H1 (cell line): ENCODE measurements at regions not wholly inside any gene's neighbourhood (a gene's known extent, or its start where the extent isn't known, plus 50 kb on each side); places are given as distances from the start of the nearest gene placed in this dataset.

Experiments
- CTCF ChIA-PET: fragments of 300-600 bp; sonication (Branson Sonifier 250); formaldehyde crosslinking; loops from one replicate; lab custom pipeline; 2021; ENCODE audit not compliant: partially characterized antibody; lab: Charles Lee
- POLR2A ChIA-PET: fragments of 300-600 bp; sonication (Branson Sonifier 250); formaldehyde crosslinking; loops from one replicate; lab custom pipeline; 2021; ENCODE audit warnings: inconsistent platforms; ENCODE audit not compliant: partially characterized antibody; lab: Charles Lee
- DNase-seq, 2 experiments: peaks; one replicate each; pipeline versions ENCODE4 v3.0.0 to v3.0.0-alpha.2; 2010 to 2022; ENCODE audit warnings: low spot score in 2 of 2, low read depth in 1 of 2, mixed read lengths in 1 of 2
- FAIRE-seq: peaks from 2 replicates; lab custom pipeline; 2011; peaks lifted over from hg19 to GRCh38; lab: Jason Lieb, UNC
- H2AFZ ChIP-seq: 2 replicates; pipeline ENCODE4 v1.8.1; 2012; ENCODE audit warnings: low read length, inconsistent platforms
- H2AK5ac ChIP-seq: 2 replicates; pipeline ENCODE4 v1.6.1; 2013; ENCODE audit warnings: low read depth, low read length
- H2BK120ac ChIP-seq: replicated peaks from 2 replicates; pipeline ENCODE3; 2013; ENCODE audit warnings: low read depth, low read length, inconsistent platforms
- H2BK12ac ChIP-seq: 2 replicates; pipeline ENCODE4 v1.6.1; 2013; ENCODE audit warnings: low read depth, low read length
- H2BK15ac ChIP-seq: 2 replicates; pipeline ENCODE4 v1.6.1; 2013; ENCODE audit warnings: low read length
- H2BK20ac ChIP-seq: 2 replicates; pipeline ENCODE4 v1.6.1; 2013; ENCODE audit warnings: low read length
- H2BK5ac ChIP-seq: 2 replicates; pipeline ENCODE4 v1.6.1; 2013; ENCODE audit warnings: low read depth, low read length
- H3K14ac ChIP-seq: 2 replicates; pipeline ENCODE4 v1.6.1; 2013; ENCODE audit warnings: inconsistent platforms; ENCODE audit not compliant: insufficient read length
- H3K18ac ChIP-seq: 2 replicates; pipeline ENCODE4 v1.6.1; 2013; ENCODE audit warnings: low read length; ENCODE audit errors: extremely low read depth
- H3K23ac ChIP-seq: 2 replicates; pipeline ENCODE4 v1.6.1; 2013; ENCODE audit warnings: inconsistent platforms; ENCODE audit not compliant: insufficient read length
- H3K23me2 ChIP-seq: 2 replicates; pipeline ENCODE4 v1.6.1; 2013; ENCODE audit warnings: low read depth, low read length
- H3K27ac ChIP-seq: 2 replicates; pipeline ENCODE4 v1.6.1; 2011; ENCODE audit warnings: low read depth, low read length, inconsistent platforms
- H3K27me3 ChIP-seq, 4 experiments: replicated peaks in 1 of 4; 1 replicate in 1 of 4; 2 replicates in 3 of 4; pipeline versions ENCODE4 v1.6.1 to v1.8.1; 2011 to 2013; ENCODE audit warnings: low read length in 3 of 4, mild to moderate bottlenecking in 3 of 4, inconsistent platforms in 2 of 4, mixed read lengths in 2 of 4, moderate library complexity in 1 of 4; ENCODE audit not compliant: control insufficient read depth in 3 of 4, insufficient read depth in 3 of 4; ENCODE audit errors: extremely low read depth in 1 of 4
- H3K36me3 ChIP-seq, 4 experiments: 2 replicates each; pipeline versions ENCODE4 v1.6.1 to v1.8.1; 2011 to 2013; ENCODE audit warnings: mild to moderate bottlenecking in 4 of 4, low read length in 3 of 4, moderate library complexity in 2 of 4, control low read depth in 1 of 4, inconsistent platforms in 1 of 4; ENCODE audit not compliant: insufficient read depth in 4 of 4, control insufficient read depth in 2 of 4
- H3K4ac ChIP-seq: replicated peaks from 2 replicates; pipeline ENCODE3; 2013; ENCODE audit warnings: low read length, low read depth, mixed read lengths, inconsistent platforms; ENCODE audit not compliant: insufficient read length
- H3K4me1 ChIP-seq, 4 experiments: replicated peaks in 1 of 4; 1 replicate in 1 of 4; 2 replicates in 3 of 4; pipeline versions ENCODE4 v1.6.1 to v1.8.1; 2011 to 2013; ENCODE audit warnings: low read length in 3 of 4, inconsistent platforms in 2 of 4, mixed read lengths in 1 of 4; ENCODE audit not compliant: insufficient read depth in 4 of 4, control insufficient read depth in 3 of 4
- H3K4me2 ChIP-seq, 2 experiments: 2 replicates each; pipeline versions ENCODE4 v1.6.1 to v1.8.1; 2011 to 2013; ENCODE audit warnings: low read depth in 2 of 2, low read length in 2 of 2, control low read depth in 1 of 2, inconsistent platforms in 1 of 2, mild to moderate bottlenecking in 1 of 2; ENCODE audit not compliant: insufficient read depth in 1 of 2
- H3K4me3 ChIP-seq, 4 experiments: fragments of 200-600, 300-600 bp in 1 of 4; sonication (generic), shearing (Covaris generic), sonication (Bioruptor Twin) in 1 of 4; 2 replicates each; pipeline versions ENCODE4 v1.5.1 to v1.8.1; 2011 to 2016; ENCODE audit warnings: low read length in 4 of 4, low read depth in 3 of 4, control low read depth in 2 of 4, inconsistent platforms in 2 of 4, mild to moderate bottlenecking in 2 of 4, mixed read lengths in 1 of 4, moderate library complexity in 1 of 4; ENCODE audit not compliant: insufficient read depth in 2 of 4; ENCODE audit errors: extremely low read depth in 1 of 4
- H3K56ac ChIP-seq: replicated peaks from 2 replicates; pipeline ENCODE3; 2013; ENCODE audit warnings: low read depth, mild to moderate bottlenecking, mixed read lengths, low read length, inconsistent platforms; ENCODE audit not compliant: insufficient read length
- H3K79me1 ChIP-seq: 2 replicates; pipeline ENCODE4 v1.6.1; 2013; ENCODE audit warnings: low read depth, low read length, control low read depth
- H3K79me2 ChIP-seq, 2 experiments: 2 replicates each; pipeline versions ENCODE4 v1.6.1 to v1.8.1; 2012 to 2013; ENCODE audit warnings: low read length in 2 of 2, mild to moderate bottlenecking in 2 of 2, inconsistent platforms in 1 of 2; ENCODE audit not compliant: insufficient read depth in 2 of 2, control insufficient read depth in 1 of 2
- H3K9ac ChIP-seq, 4 experiments: replicated peaks in 1 of 4; 1 replicate in 1 of 4; 2 replicates in 3 of 4; pipeline versions ENCODE4 v1.6.1 to v1.8.1; 2011 to 2013; ENCODE audit warnings: low read depth in 3 of 4, low read length in 3 of 4, control low read depth in 2 of 4, mild to moderate bottlenecking in 2 of 4, moderate library complexity in 2 of 4, inconsistent platforms in 1 of 4; ENCODE audit errors: extremely low read depth in 1 of 4
- H3K9me3 ChIP-seq, 2 experiments: 2 replicates each; pipeline versions ENCODE4 v1.6.1 to v1.8.1; 2012 to 2013; ENCODE audit warnings: mild to moderate bottlenecking in 2 of 2, moderate library complexity in 2 of 2, control low read depth in 1 of 2, inconsistent platforms in 1 of 2, low read depth in 1 of 2, low read length in 1 of 2, mixed read lengths in 1 of 2; ENCODE audit not compliant: insufficient read depth in 2 of 2
- H4K20me1 ChIP-seq, 2 experiments: replicated peaks in 1 of 2; 2 replicates each; pipeline versions ENCODE3 to v1.8.1; 2011 to 2013; ENCODE audit warnings: inconsistent platforms in 2 of 2, low read length in 2 of 2, mild to moderate bottlenecking in 1 of 2; ENCODE audit not compliant: insufficient read depth in 2 of 2, control insufficient read depth in 1 of 2
- H4K5ac ChIP-seq: 2 replicates; pipeline ENCODE4 v1.6.1; 2013; ENCODE audit warnings: low read length, low read depth, mixed read lengths, inconsistent platforms; ENCODE audit not compliant: insufficient read length
- H4K8ac ChIP-seq: 2 replicates; pipeline ENCODE4 v1.8.0; 2013; ENCODE audit warnings: mild to moderate bottlenecking, moderate library complexity, low read length, inconsistent platforms; ENCODE audit not compliant: insufficient read depth; ENCODE audit errors: extremely low read depth
- H4K91ac ChIP-seq: replicated peaks from 2 replicates; pipeline ENCODE3; 2013; ENCODE audit warnings: low read length, mixed read lengths, inconsistent platforms; ENCODE audit not compliant: insufficient read length
- BCL11A ChIP-seq, 2 experiments: IDR thresholded peaks; one replicate each; pipeline ENCODE4 v1.6.1; 2011; ENCODE audit warnings: low read depth in 2 of 2, low read length in 2 of 2, mild to moderate bottlenecking in 2 of 2
- BRCA1 ChIP-seq: IDR thresholded peaks from 2 replicates; pipeline ENCODE4 v1.6.1; 2012; ENCODE audit warnings: low read depth, low read length, improper control_type of control experiment
- CBX5 ChIP-seq: fragments of 300-800, 300-1000 bp; sonication (generic); IDR thresholded peaks from 2 replicates; pipeline ENCODE4 v1.7.1; 2016; ENCODE audit warnings: antibody characterized with exemption, low read length, low read depth
- GTF2F1 ChIP-seq: IDR thresholded peaks from 2 replicates; pipeline ENCODE4 v1.6.1; 2012; ENCODE audit warnings: low read depth, low read length, improper control_type of control experiment, borderline replicate concordance
- PHF8 ChIP-seq: fragments of 200-600 bp; sonication (generic); conservative IDR thresholded peaks from 2 replicates; pipeline ENCODE4 v1.7.1; 2012; ENCODE audit warnings: low read depth, mild to moderate bottlenecking, inconsistent platforms, low read length, moderate library complexity
- RNF2 ChIP-seq: fragments of 200-900, 300-1000 bp; sonication (generic); IDR thresholded peaks from 2 replicates; pipeline ENCODE4 v1.7.1; 2016; ENCODE audit warnings: borderline replicate concordance, low read depth, mild to moderate bottlenecking, antibody characterized with exemption, low read length; ENCODE audit not compliant: poor library complexity, severe bottlenecking; ENCODE audit errors: missing control alignments
- SIN3A ChIP-seq, 2 experiments: IDR thresholded peaks in 1 of 2; conservative IDR thresholded peaks in 1 of 2; 2 replicates each; pipeline ENCODE4 v1.6.1; 2011 to 2012; ENCODE audit warnings: low read length in 2 of 2, improper control_type of control experiment in 1 of 2, low read depth in 1 of 2, mild to moderate bottlenecking in 1 of 2
- SIRT6 ChIP-seq: IDR thresholded peaks from one replicate; pipeline ENCODE4 v1.7.1; 2012; ENCODE audit warnings: low read length, inconsistent platforms
- SIX5 ChIP-seq: IDR thresholded peaks from 2 replicates; pipeline ENCODE4 v1.6.1; 2011; ENCODE audit warnings: mild to moderate bottlenecking, low read depth, low read length
- WGBS, 2 experiments: shearing (Covaris generic) in 1 of 2; methylation state at CpG; one replicate each; pipeline versions ENCODE4 v1.1.6 to v1.1.7; 2013 to 2015; ENCODE audit warnings: low lambda C conversion rate in 2 of 2, mixed read lengths in 2 of 2, inconsistent platforms in 1 of 2, low coverage in 1 of 2, missing lambda C conversion rate in 1 of 2; ENCODE audit not compliant: insufficient replicate concordance in 2 of 2, insufficient coverage in 1 of 2, insufficient read length in 1 of 2; ENCODE audit errors: extremely low coverage in 1 of 2, missing lambda C conversion rate in 1 of 2; 5-methylcytosine and 5-hydroxymethylcytosine counted together
- TF ChIP-seq, protein P1 (sequence below): IDR thresholded peaks from 2 replicates; pipeline ENCODE4 v1.6.1; 2011; ENCODE audit warnings: low read depth, mild to moderate bottlenecking, low read length; ENCODE audit not compliant: insufficient read depth
- TF ChIP-seq, protein P2 (sequence below): IDR thresholded peaks from 2 replicates; pipeline ENCODE4 v1.6.1; 2012; ENCODE audit warnings: inconsistent platforms
- TF ChIP-seq, protein P3 (sequence below): IDR thresholded peaks from 2 replicates; pipeline ENCODE4 v1.6.1; 2012; ENCODE audit warnings: low read length, inconsistent platforms

DNA sequence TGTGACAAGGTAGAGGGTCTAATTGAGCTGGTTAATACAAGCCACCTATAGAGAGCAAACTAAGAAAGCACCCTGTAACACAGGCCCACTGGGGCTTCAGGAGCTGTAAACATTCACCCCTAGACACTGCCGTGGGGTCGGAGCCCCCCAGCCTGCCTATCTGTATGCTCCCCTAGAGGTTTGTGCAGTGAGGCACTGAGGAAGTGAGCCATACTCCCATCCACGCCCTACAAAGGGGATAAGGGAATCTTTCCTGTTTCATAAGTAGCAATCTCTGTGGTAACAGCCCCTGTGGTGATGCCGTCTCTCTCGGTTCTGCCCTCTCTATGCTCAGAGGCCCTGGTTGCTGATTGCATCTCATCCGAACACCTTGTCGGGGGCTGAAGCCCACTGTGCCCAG lies 94.2 kb upstream of the GJB6 start:
- no peak overlapping the region for H2BK20ac ChIP-seq
- no peak overlapping the region for H4K5ac ChIP-seq
- no peak overlapping the region for H3K23ac ChIP-seq
- no peak overlapping the region for H3K4ac ChIP-seq
- H2BK12ac ChIP-seq = no peak overlapping the region
- no peak overlapping the region for H2BK5ac ChIP-seq
- H3K27ac ChIP-seq = no peak overlapping the region
- no peaks in the 10 kb centered on the region for H3K36me3 ChIP-seq
- H3K79me2 ChIP-seq = no peaks in the 10 kb centered on the region
- POLR2A ChIA-PET = no interaction called here
- no peak overlapping the region for H4K8ac ChIP-seq
- H2BK15ac ChIP-seq = no peak overlapping the region
- DNase-seq (no peak), FAIRE-seq (no peak)
- no peak overlapping the region for H3K56ac ChIP-seq
- no peaks in the 10 kb centered on the region for H3K79me1 ChIP-seq
- H3K4me2 ChIP-seq = no peak overlapping the region
- H2AFZ ChIP-seq = no peak overlapping the region
- H4K20me1 ChIP-seq = no peaks in the 10 kb centered on the region
- H4K91ac ChIP-seq = no peak overlapping the region
- 84% methylated on average over 7 of the region's 7 CpGs; no CpG with 5 or more reads in 1 of the 2 experiments for WGBS, 2 experiments
- H3K4me3 ChIP-seq = no peak overlapping the region
- H3K9me3 ChIP-seq = peaks cover 6 to 7% of the 10 kb centered on the region in 2 experiments
- no peak overlapping the region for H3K9ac ChIP-seq
- H2AK5ac ChIP-seq = no peak overlapping the region
- no peak overlapping the region for H2BK120ac ChIP-seq
- CTCF ChIA-PET = no interaction called here
- no peaks in the 10 kb centered on the region for H3K27me3 ChIP-seq
- no peaks in the 10 kb centered on the region for H3K4me1 ChIP-seq
- H3K18ac ChIP-seq = no peak overlapping the region
- no peaks in the 10 kb centered on the region for H3K23me2 ChIP-seq
- no peak overlapping the region for H3K14ac ChIP-seq
- no peak for TF ChIP-seq SIRT6
- TF ChIP-seq PHF8 = no peak
- TF ChIP-seq, protein P1, sequence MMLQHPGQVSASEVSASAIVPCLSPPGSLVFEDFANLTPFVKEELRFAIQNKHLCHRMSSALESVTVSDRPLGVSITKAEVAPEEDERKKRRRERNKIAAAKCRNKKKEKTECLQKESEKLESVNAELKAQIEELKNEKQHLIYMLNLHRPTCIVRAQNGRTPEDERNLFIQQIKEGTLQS = no peak
- TF ChIP-seq SIN3A (conservative IDR thresholded peaks at IDR 0.05 in 1 of 2, IDR thresholded peaks at IDR 0.05 in 1 of 2; ENCODE audit: low read depth in 1 of 2, low read length in 2 of 2) = no peak
- no peak for TF ChIP-seq RNF2
- no peak for TF ChIP-seq CBX5
- no peak for TF ChIP-seq SIX5
- TF ChIP-seq, protein P2, sequence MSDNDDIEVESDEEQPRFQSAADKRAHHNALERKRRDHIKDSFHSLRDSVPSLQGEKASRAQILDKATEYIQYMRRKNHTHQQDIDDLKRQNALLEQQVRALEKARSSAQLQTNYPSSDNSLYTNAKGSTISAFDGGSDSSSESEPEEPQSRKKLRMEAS = no peak
- no peak for TF ChIP-seq BRCA1
- TF ChIP-seq GTF2F1 = no peak
- TF ChIP-seq BCL11A (IDR thresholded peaks at IDR 0.05; ENCODE audit: low read depth in 2 of 2, low read length in 2 of 2) = no peak
- TF ChIP-seq, protein P3, sequence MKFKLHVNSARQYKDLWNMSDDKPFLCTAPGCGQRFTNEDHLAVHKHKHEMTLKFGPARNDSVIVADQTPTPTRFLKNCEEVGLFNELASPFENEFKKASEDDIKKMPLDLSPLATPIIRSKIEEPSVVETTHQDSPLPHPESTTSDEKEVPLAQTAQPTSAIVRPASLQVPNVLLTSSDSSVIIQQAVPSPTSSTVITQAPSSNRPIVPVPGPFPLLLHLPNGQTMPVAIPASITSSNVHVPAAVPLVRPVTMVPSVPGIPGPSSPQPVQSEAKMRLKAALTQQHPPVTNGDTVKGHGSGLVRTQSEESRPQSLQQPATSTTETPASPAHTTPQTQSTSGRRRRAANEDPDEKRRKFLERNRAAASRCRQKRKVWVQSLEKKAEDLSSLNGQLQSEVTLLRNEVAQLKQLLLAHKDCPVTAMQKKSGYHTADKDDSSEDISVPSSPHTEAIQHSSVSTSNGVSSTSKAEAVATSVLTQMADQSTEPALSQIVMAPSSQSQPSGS = no peak
